K562 (cell line): ENCODE measurements at regions not wholly inside any gene's neighbourhood (a gene's known extent, or its start where the extent isn't known, plus 50 kb on each side); places are given as distances from the start of the nearest gene placed in this dataset.
A peak's percentile ranks its signal among the peaks of the same experiment; 100 is the strongest.
"Not testable (repeated sequence)": the region's sequence is repeated elsewhere in the genome, so short reads cannot be mapped to it uniquely, and the experiment has no call there.

Source experiments
- ATAC-seq: fragments of 200-7000 bp; cut with Tn5 transposase; 3 replicates; pipeline ENCODE4 v1.9.1; 2020; ENCODE audit warnings: moderate library complexity
- BruUV-seq: library from RNA; stranded (reverse); fragments of 400-500 nt; replicated peaks from 2 replicates; lab custom pipeline; 2021; lab: Mats Ljungman, UMichigan
- CTCF ChIA-PET: fragments of 300-600 bp; formaldehyde crosslinking; extraction: SDS; loops from one replicate; lab custom pipeline; 2021; ENCODE audit warnings: low intra/inter-chr PET ratio; lab: Yijun Ruan, JAX
- POLR2A ChIA-PET: fragments of 300-600, 350-650 bp; sonication (Branson Sonifier 250); formaldehyde crosslinking; extraction: SDS; loops from one replicate; lab custom pipeline; 2021; ENCODE audit warnings: antibody characterized with exemption, inconsistent platforms; lab: Yijun Ruan, JAX
- DNase-seq, 4 experiments: peaks; one replicate each; pipeline versions ENCODE4 v3.0.0 to v3.0.0-alpha.2; 2011 to 2018; ENCODE audit warnings: low spot score in 3 of 4, mixed read lengths in 3 of 4; ENCODE audit errors: extremely low read depth in 1 of 4
- FAIRE-seq: peaks from 2 replicates; lab custom pipeline; 2011; peaks lifted over from hg19 to GRCh38; lab: Jason Lieb, UNC
- H2AFZ ChIP-seq: 2 replicates; pipeline ENCODE4 v1.6.0; 2011; ENCODE audit warnings: low read depth, low read length, control low read depth, inconsistent platforms
- H3K27ac ChIP-seq: fragments of 200-600 bp; 3 replicates; pipeline ENCODE4 v1.8.0; 2011; ENCODE audit warnings: low read depth, mild to moderate bottlenecking, control low read depth, inconsistent platforms, low read length, moderate library complexity, mixed read lengths; ENCODE audit errors: extremely low read depth
- H3K27me3 ChIP-seq, 2 experiments: fragments of 300-600 bp in 1 of 2; 2 replicates in 1 of 2; 3 replicates in 1 of 2; pipeline versions ENCODE4 v1.6.0 to v1.8.0; 2011; ENCODE audit warnings: inconsistent platforms in 2 of 2, low read length in 2 of 2, mild to moderate bottlenecking in 1 of 2, mixed read lengths in 1 of 2, moderate library complexity in 1 of 2; ENCODE audit not compliant: control insufficient read depth in 2 of 2, insufficient read depth in 2 of 2
- H3K36me3 ChIP-seq: fragments of 300-600 bp; 3 replicates; pipeline ENCODE4 v1.8.0; 2011; ENCODE audit warnings: mild to moderate bottlenecking, low read length, inconsistent platforms; ENCODE audit not compliant: control insufficient read depth, insufficient read depth
- H3K4me1 ChIP-seq, 2 experiments: fragments of 200-600 bp in 1 of 2; replicated peaks in 1 of 2; 2 replicates in 1 of 2; 3 replicates in 1 of 2; pipeline versions ENCODE4 v1.5.1 to v1.8.0; 2011; ENCODE audit warnings: inconsistent platforms in 2 of 2, low read length in 2 of 2, mild to moderate bottlenecking in 1 of 2, mixed read lengths in 1 of 2, moderate library complexity in 1 of 2; ENCODE audit not compliant: control insufficient read depth in 2 of 2, insufficient read depth in 2 of 2
- H3K4me2 ChIP-seq: 2 replicates; pipeline ENCODE4 v1.6.1; 2011; ENCODE audit warnings: low read length, control low read depth, inconsistent platforms, mixed read lengths; ENCODE audit not compliant: insufficient read depth
- H3K4me3 ChIP-seq: fragments of 200-600 bp; sonication (generic), shearing (Covaris generic); 2 replicates; pipeline ENCODE4 v1.5.1; 2016; ENCODE audit warnings: control low read depth, inconsistent platforms
- H3K79me2 ChIP-seq: fragments of 200-600 bp; 3 replicates; pipeline ENCODE4 v1.8.0; 2011; ENCODE audit warnings: low read length, inconsistent platforms; ENCODE audit not compliant: control insufficient read depth, insufficient read depth
- H3K9ac ChIP-seq, 2 experiments: 2 replicates each; pipeline versions ENCODE4 v1.6.0 to v1.6.1; 2011; ENCODE audit warnings: low read depth in 2 of 2, low read length in 2 of 2, control low read depth in 1 of 2, inconsistent platforms in 1 of 2, mild to moderate bottlenecking in 1 of 2, mixed read lengths in 1 of 2; ENCODE audit not compliant: insufficient read depth in 1 of 2
- H3K9me1 ChIP-seq: one replicate; pipeline ENCODE4 v1.6.0; 2011; ENCODE audit warnings: inconsistent platforms, mild to moderate bottlenecking, low read length, moderate library complexity; ENCODE audit not compliant: control insufficient read depth, insufficient read depth
- H3K9me3 ChIP-seq: replicated peaks from 2 replicates; pipeline ENCODE4 v1.5.1; 2011; ENCODE audit warnings: low read depth, low read length, inconsistent platforms; ENCODE audit not compliant: control insufficient read depth, insufficient read depth
- H4K20me1 ChIP-seq: replicated peaks from 2 replicates; pipeline ENCODE4 v1.6.1; 2011; ENCODE audit warnings: low read length, inconsistent platforms, mixed read lengths; ENCODE audit not compliant: control insufficient read depth, insufficient read depth
- BRCA1 ChIP-seq, 2 experiments: fragments of 450-650 bp in 1 of 2; sonication (generic) in 1 of 2; formaldehyde crosslinking in 1 of 2; IDR thresholded peaks; 2 replicates each; pipeline versions ENCODE4 v1.5.0 to v1.6.1; 2017 to 2020; ENCODE audit warnings: mild to moderate bottlenecking in 1 of 2, missing genetic modification reagents in 1 of 2
- GABPB2 ChIP-seq: fragments of 250-450 bp; sonication (Bioruptor Pico); conservative IDR thresholded peaks from 2 replicates; pipeline ENCODE4 v1.5.1; 2021; ENCODE audit warnings: mild to moderate bottlenecking
- GATAD2B ChIP-seq: fragments of 450-650 bp; IDR thresholded peaks from 2 replicates; pipeline ENCODE4 v1.6.1; 2017; ENCODE audit warnings: mild to moderate bottlenecking, borderline replicate concordance
- KLF16 ChIP-seq: IDR thresholded peaks from 2 replicates; pipeline ENCODE4 v1.6.1; 2016; ENCODE audit warnings: antibody characterized with exemption
- ZNF431 ChIP-seq: sonication (generic); formaldehyde crosslinking; IDR thresholded peaks from 2 replicates; pipeline ENCODE4 v1.8.0; 2022; ENCODE audit warnings: mild to moderate bottlenecking, missing genetic modification reagents
- WGBS: fragments of 100-300 bp; shearing (Covaris generic); methylation state at CpG from one replicate; pipeline ENCODE4 v1.1.6; 2016; ENCODE audit warnings: low coverage, mixed read lengths; ENCODE audit not compliant: insufficient coverage; ENCODE audit errors: missing lambda C conversion rate; 5-methylcytosine and 5-hydroxymethylcytosine counted together
- in situ Hi-C: fragments of 300-500 bp; cut with MboI; formaldehyde crosslinking; loops from 4 replicates; pipeline ENCODE4 v1.15.0; 2018; ENCODE audit warnings: inconsistent platforms, mixed read lengths
- intact Hi-C: fragments of 100-400 bp; cut with micrococcal nuclease; formaldehyde crosslinking; loops from 2 replicates; pipeline ENCODE4 v1.14.2; 2022

GRCh38 chr12:112627851-112628250, 163.7 kb upstream of the RPH3A start:
- Histone ChIP-seq H3K9me3 (no peaks in the 10 kb centered on the region), H3K27me3 (no peaks in the 10 kb centered on the region), H2AFZ (no peak overlapping the region), H3K4me2 (no peak overlapping the region), H3K9me1 (no peaks in the 10 kb centered on the region), H3K4me3 (no peak overlapping the region), H4K20me1 (no peaks in the 10 kb centered on the region), H3K27ac (no peak overlapping the region), H3K9ac (no peak overlapping the region), H3K36me3 (no peaks in the 10 kb centered on the region), H3K79me2 (no peaks in the 10 kb centered on the region), H3K4me1 (no peaks in the 10 kb centered on the region)
- no peak for ATAC-seq
- in situ Hi-C loops (no loop called here), intact Hi-C loops (no loop called here)
- DNase-seq: no peak
- no peak for FAIRE-seq
- POLR2A ChIA-PET: interaction anchor here (0.8 kb wide), 1 partner anchor 17 kb away, joined by 6 read pairs; no protein-coding TSS in a partner anchor
- no TSS peak for BruUV-seq
- no peak for TF ChIP-seq BRCA1 (IDR thresholded peaks at IDR 0.05)
- no peak for TF ChIP-seq BRCA1 (CRISPR knock-in tag; IDR thresholded peaks at IDR 0.05)
- no peak for TF ChIP-seq KLF16
- no peak for TF ChIP-seq GATAD2B
- no peak for TF ChIP-seq GABPB2 (CRISPR knock-in tag)
- CTCF ChIA-PET: no interaction called here
- 0% methylated on average over 7 of the region's 7 CpGs for WGBS

- in situ Hi-C loops, POLR2A ChIA-PET, intact Hi-C loops, H3K27ac ChIP-seq, H3K9me1 ChIP-seq, DNase-seq, H3K27me3 ChIP-seq, FAIRE-seq, H4K20me1 ChIP-seq, H3K79me2 ChIP-seq, H3K4me3 ChIP-seq, BruUV-seq, H2AFZ ChIP-seq, H3K4me2 ChIP-seq, H3K4me1 ChIP-seq, H3K9ac ChIP-seq, ATAC-seq, H3K36me3 ChIP-seq, H3K9me3 ChIP-seq, CTCF ChIA-PET: not testable (repeated sequence)
- 0% methylated on average over 2 of the region's 2 CpGs for WGBS
- TF ChIP-seq ZNF431 (CRISPR knock-in tag): peak; percentile 95
Observed at GRCh38 chr12:112631974-112632373, 159.6 kb upstream of the RPH3A start.
